Activated CD8-positive, alpha-beta memory T cell treated with anti-CD3 and anti-CD28 coated beads, Interleukin-2, amount 50 U/mL, for 24 hours (primary cell): ENCODE measurements at regions not wholly inside any gene's neighbourhood (a gene's known extent, or its start where the extent isn't known, plus 50 kb on each side); places are given as distances from the start of the nearest gene placed in this dataset.
"Not testable (repeated sequence)": the region's sequence is repeated elsewhere in the genome, so short reads cannot be mapped to it uniquely, and the experiment has no call there.

Experiments used
- DNase-seq: peaks from one replicate; pipeline ENCODE4 v3.0.0-alpha.2; 2020; ENCODE audit errors: extremely low read depth

DNA sequence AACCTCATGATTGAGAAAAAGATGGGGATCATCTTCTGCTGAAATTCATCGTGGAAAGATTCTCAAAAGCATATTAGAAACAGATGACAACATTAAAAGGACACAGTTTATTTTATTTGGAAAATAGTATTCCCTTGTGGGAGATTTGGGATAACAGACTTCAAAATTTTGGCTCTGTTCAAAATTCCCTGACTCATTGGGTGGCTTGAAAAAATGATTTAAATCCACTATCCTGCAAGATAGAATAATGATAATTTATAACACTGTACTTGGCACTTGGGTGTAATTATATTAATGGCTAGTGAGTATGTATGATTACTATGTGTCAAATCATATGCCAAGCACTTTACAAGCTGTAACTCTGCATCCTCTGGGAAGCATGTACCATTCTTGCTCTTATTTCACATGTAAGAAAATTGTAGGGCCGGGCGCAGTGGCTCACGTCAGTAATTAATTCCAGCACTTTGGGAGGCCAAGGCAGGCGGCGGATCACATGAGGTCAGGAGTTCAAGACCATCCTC, 128.8 kb downstream of the LMNTD1 start:
- no peak for DNase-seq

DNA sequence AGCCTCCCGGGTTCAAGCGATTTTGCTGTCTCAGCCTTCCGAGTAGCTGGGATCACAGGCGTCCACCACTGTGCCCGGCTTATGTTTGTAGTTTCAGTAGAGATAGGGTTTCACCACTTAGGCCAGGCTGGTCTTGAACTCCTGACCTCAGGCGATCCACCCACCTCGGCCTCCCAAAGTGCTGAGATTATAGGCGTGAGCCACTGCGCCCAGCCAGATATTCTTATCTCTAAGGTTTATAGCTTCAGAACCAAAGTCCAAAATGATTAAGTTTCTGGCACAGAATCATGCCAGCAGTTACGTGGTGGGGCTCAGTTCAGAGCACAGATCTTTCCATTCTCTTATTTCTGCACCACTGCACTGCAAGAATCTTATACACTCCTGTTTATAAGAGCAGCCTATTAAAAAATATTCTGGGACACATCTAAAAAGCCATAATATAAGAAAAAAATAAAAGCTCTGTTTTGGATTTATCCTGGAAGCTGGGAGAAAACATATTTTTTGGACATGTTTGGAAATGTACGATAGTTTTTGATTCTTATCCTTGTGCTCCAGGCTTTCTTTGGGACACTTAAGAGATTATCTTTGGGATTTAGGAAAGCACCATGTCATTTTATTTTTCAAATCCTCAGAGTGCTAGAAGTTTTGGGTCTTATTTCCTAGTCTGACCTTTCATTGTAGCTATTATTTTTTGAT, 129.6 kb downstream of the LMNTD1 start:
- DNase-seq, result no peak

DNA sequence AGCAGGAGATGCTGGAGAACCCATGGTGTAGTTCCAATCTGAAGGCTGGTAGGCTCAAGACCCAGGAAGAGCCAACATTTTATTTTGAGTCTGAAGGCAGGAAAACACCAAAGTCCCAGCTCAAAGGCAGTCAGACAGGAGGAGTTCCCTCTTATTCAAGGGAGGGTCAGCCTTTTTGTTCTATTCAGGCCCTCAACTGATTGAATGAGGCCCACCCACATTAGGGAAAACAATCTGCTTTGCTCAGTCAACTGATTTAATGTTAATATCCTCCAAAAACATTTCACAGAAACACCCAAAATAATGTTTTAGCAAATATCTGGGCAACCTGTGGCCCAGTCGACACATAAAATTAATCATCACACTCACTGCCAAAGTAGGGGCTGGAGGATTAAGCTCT, 130.8 kb downstream of the LMNTD1 start:
- DNase-seq, result no peak

DNA sequence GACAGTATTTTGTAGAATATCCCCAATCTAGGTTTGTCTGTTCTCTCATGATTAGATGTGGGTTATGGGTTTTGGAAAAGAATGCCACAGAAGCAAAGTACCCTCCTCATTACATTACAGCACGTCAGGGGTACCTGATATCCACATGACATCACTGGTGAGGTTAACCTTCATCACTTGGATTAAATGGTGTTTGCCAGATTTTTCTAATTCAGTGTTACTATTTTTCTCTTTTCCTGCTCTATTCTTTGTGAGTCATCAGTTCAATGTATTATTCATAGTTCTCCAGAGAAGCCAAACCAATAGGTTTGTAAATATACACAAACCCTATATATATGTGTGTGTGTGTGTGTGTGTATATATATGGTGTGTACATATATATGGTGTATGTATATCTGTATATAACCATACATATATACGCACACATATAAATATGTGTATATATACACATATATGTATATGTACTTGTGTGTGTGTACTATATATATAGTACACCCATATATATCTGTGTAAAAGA, 131.4 kb downstream of the LMNTD1 start:
- DNase-seq, result no peak

DNA sequence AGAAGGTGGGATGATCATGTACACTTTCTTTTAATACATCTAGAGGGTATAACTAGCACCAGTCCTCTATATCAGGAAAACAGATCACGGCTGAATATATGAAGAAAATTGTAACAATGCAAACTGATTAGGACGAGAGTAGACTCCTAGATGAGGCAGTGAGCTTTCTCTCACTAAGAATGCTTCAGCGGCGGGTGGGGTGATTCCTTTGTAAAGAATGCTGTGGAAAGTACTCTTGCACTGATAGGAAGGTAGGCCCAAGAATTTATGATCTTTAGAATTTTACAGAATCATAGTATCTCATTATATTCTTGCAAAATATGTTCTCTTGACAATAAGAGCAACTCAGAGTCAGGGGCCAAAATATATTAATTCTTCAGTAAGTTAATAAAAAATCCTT, 133.0 kb downstream of the LMNTD1 start:
- no peak for DNase-seq

DNA sequence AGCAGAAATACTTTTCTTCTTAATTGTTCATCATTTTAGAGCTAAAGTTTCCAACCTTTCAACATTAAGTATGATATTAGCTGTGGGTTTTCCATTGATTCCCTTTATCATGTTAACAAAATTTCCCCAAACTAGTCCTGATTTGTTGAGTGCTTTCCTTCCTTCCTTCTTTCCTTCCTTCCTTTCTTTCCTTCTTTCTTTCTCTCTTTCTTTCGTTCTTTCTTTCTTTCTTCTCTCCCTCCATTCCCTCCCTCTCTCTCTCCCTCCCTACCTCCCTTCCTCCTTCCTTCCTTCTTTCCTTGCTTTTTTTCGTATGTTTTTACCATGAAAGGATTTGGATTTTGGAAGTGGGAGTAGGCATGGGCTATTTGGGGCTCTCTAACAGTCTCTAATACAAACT, 133.5 kb downstream of the LMNTD1 start:
- DNase-seq, result no peak

DNA sequence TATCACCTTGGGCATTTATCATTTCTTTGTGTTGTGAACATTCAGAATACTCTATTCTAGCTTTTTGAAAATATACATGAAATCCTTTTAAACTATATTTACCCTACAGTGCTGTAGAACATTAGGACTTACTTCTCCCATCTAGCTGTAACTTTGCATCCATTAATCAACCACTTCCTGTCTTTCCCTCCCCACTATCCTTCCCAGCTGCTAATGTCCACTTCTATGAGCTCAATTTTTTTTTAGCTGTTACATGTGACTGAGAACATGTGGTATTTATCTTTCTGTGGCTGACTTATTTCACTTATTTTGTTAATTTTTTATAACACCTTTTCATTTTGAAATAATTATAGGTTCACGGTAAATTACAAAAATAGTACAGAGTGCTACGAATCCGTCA, 136.0 kb downstream of the LMNTD1 start:
- DNase-seq, result no peak

DNA sequence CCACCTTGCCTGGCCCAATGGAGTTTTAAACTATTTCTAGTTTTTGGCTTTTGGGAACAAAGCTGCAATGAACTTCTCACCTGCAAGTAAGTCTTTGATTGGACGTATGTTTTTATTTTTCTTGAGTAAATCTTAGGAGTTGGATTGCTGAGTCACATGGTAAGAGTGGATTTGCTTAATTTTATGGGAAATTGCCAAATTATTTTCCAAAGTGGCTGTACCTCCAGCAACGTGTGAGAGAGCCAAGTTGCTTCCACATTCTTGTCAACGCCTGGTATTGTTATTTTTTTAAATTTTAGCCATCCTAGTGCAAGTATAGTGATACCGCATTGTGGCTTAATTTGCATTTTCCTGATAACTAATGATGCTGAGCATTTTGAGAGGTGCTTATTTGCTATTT, 136.6 kb downstream of the LMNTD1 start:
- DNase-seq, result no peak

DNA sequence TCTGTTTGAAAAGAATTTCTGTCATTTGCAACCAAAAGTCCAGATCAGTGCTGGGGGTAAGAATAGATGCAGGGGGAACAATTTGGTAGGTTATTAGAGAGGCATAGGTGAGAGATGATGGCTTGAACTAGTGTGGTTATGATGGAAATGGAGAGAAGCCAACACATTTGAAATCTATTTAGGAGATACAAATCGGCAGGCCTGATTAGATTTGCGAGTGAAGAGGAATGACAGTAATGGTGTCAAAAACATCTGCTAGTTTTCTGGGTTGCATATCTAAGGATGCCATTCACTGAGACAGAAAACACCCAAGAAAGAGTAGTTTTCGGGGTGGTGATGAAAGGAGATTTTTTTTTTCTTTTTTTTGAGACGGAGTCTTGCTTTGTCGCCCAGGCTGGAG, 138.1 kb downstream of the LMNTD1 start:
- no peak for DNase-seq

DNA sequence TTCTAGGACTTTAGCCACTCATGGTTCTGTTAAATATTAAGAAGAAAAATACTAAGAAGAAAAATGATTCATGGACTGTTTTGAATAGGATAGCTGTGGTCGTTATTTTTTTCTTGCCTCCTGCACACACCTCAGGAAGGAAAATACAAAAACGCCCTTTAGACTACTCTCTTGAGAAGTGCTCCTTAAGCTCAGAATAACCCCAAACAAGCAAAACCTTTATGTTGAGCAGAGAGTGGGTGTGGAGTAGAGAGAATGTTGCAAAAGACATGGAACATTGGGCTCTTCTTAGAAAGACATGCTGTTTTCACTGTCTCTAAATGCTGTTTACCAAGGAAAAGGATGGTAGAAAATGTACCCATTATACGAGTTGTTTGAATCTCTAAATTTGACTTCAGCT, 140.3 kb downstream of the LMNTD1 start:
- no peak for DNase-seq

DNA sequence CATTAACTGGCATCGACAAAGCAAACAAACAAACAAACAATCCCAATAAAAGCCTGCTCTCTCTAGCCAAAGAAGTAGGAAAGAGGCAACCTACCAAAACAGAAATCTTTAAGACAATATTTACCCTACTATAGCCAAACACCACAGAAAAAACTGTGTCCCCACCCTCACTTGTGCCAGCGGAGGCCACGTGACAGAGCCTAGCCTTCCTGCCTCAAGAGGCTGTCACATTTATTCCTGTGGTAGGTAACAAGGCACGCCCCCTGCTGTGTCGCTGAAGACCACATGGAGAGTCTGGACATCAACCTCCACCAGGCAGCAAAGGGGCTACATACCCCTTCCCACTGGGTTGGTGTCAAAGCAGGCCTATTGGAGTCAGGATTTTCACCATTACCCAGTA, 148.1 kb downstream of the LMNTD1 start:
- DNase-seq, result no peak

DNA sequence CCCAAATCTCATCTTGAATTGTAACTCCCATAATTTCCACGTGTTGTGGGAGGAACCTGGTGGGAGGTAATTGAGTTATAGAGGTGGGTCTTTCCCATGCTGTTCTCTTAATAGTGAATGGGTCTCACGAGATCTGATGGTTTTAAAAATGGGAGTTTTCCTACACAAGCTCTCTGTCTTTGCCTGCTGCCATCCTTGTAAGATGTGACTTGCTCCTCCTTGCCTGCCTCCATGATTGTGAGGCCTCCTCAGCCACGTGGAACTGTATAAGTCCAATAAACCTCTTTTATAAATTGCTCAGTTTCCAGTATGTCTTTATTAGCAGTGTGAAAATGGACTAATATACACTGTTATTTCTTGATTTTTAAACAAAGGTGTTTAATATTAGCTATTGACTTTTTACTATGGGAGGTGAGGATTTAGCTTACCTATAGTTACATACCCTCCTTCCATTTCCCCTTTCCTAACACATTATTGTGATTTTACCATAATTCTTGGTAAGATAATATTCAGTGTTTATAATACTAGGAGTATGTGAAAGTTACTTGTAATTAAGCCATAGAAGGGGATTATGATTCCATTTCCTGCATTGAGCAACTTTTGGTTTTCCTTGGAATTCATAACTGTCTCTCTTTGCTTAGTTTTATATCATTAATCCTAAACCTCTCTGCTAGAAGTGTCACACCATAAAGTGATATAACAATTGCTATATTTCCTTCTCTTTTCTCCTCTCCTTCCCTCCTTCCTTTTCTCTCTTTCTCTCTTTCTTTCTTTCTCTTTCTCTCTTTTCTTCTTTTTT, 151.0 kb upstream of the KRAS start:
- DNase-seq, result no peak

DNA sequence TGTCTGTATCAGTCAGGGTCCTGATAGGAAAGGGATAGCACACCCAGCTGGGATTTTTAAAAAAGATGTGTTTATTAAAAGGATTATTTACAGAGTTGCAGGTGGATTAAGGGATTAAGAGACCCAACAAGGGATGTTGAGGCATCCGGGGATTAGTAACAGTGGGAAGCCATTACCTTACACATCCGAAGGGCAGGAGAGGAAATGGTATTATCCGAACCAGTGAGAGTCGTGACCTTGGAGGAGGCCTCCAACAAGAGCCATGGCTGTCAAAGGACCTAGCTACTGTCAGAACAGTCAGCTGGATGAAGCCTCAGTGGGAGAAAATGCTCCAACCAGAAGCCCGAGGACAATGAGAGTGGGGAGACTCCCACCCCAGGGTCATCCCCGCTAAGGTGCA, 146.3 kb upstream of the KRAS start:
- no peak for DNase-seq

DNA sequence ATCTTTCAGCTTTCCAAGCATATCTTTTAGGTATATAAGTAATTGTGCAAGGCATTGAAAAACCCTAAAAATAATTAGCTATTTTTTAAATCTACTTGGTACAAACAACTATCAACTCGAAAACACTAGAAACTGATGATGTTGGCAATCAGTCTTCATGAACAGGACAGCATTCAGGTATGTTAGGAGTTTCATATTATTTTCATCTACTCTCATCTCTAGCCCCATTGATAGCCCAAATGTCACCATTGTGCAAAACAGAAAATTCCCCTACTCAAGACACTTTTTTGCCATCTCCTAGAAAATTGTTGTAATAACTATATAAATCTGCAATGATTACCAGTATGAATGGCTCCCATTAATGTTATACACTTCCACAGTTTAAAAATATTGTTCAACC, 144.5 kb upstream of the KRAS start:
- DNase-seq, result no peak

DNA sequence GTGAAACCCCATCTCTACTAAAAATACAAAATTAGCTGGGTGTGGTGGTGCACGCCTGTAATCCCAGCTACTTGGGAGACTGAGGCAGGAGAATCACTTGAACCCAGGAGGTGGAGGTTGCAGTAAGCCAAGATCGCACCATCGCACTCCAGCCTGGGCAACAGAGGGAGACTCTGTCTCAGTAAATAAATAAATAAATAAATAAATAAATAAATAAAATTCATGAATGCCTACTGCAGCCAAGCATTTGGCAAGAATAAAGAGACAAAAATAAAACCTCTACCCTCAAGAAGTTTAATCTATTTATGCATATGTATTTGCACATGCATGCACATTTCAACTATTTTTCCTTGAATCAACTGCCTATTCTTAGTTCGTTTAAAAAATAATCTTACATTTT, 144.0 kb upstream of the KRAS start:
- not testable (repeated sequence) for DNase-seq

DNA sequence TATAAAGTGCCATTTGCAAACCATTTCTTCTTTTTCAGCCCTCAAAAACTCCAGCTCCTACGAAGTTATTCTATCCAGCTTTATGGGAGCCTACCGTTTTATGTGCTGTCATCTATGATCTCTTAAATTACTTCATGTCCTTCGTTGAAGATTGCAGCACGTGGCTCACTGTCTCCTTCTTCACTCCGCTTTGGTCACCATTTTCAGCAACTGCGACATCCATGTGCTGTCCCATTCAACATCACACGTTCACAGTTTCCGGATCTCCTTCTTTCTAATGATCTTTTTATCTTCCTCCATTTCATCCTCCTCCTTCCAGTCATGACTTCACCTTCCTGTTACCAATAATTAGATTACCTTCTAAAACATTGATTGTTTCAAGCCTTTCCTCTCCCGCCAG, 143.3 kb upstream of the KRAS start:
- DNase-seq, result no peak

DNA sequence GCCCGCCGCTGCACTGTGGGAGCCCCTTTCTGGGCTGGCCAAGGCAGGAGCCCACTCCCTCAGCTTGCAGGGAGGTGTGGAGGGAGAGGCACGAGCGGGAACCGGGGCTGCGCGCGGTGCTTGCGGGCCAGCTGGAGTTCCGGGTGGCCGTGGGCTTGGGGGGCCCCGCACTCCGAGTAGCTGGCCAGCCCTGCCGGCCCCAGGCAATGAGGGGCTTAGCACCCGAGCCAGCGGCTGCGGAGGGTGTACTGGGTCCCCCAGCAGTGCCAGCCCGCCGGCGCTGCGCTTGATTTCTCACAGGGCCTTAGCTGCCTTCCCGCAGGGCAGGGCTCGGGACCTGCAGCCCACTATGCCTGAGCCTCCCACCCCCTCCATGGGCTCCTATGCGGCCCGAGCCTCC, 140.6 kb upstream of the KRAS start:
- not testable (repeated sequence) for DNase-seq

DNA sequence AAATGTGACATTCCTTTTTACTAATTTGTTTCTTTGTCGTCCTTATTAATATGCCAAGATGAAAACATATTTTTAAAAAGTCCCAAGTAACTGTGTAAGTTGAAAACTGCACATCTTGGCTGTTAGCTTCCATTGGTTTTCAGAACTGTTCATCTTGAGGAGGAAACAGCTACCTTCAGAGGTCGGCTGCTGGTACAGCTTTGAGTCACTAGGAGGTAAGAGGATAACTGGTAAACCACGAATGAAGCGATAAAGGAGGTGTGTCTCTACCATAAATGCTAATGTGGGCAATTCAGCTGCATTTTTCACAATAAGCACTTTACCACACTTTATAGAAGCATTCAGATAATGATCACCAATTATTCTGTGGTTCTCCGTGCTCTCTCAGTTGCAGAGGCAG, 137.5 kb upstream of the KRAS start:
- DNase-seq, result peak; percentile 17

DNA sequence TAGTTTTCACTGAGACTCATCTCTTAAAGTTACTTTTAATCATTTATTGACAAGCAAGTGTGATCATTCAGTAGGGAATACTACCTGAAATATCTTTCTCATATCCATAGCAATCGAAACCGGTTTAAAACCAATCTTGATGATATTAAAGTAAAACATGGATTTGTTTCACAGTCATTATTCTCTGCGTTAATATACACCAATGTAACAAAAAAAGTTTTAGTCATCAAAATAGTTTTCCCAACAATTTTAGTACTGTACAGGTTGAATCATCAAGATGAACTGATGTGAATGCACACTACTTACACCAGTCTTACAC, 137.0 kb upstream of the KRAS start:
- DNase-seq, result no peak

DNA sequence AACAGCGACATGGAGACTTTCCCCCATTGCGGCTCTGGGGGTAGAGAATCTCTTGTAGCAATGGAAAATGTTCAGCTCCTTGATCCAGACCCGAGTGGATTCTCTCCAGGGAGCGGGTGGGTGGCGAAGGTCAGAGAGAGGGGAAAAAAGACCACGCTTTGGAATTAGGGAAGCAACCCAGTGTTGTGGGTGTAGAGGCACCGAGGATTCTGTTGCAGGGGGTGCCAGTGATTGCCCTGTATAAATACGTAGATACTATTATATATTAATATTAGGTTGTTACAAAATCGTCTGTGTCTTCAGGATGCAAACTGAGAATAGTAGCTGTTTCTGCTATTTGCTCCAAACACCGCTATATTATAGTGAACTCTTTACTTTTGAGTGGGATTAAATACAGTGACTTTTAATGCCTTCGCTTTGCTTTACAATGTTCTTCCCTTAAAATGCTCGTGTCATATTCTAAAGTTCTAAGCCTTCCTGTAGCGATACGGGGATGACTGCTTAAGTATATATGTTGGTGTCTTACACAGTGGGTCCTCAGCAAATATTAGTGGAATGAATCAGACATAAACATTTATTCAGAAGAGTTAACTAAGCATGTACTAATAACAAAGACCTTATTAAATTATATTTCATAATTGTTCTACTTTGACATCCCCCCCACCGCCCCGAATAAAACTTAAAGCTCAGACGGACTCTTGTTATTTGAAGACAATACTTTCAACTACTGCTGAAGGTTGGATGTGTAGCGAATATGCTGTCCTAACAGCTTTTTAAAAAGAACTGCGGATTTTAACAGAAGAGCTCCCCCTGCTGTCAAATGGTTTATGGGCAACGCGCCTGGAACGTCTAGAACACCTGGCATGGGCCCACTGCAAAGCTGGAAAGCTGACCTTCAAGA, 136.4 kb upstream of the KRAS start:
- peak; percentile 29 for DNase-seq

DNA sequence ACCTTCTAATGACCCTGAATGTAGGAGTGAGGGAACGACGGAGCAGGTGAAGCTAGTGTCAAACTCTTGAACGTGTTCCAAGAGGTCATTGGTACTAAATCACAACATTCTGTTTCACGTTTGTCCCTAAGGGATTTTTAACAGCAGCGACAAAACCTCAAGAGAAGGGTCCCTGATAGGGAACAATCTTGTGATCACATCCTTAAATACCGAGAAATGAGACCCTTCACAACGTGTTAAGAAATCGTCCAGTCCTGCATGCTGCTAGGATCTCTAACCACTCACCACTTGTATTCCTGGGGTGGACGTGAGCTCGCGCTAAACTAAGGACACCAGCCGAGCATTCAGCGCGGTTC, 134.1 kb upstream of the KRAS start:
- DNase-seq, result no peak
